ENCODE measurements at regions not wholly inside any gene's neighbourhood (a gene's known extent, or its start where the extent isn't known, plus 50 kb on each side); places are given as distances from the start of the nearest gene placed in this dataset.

GRCh38 chr2:217371781-217372213 is 511.9 kb upstream of the TNP1 start:
- no peaks in the 10 kb centered on the region for H3K4me1 ChIP-seq (ENCODE audit: control insufficient read depth, insufficient read depth, low read length)
- whole genome bisulfite sequencing (ENCODE audit: insufficient coverage, insufficient read length): no CpG with 5 or more reads among the region's 9 CpGs
- H3K4me3 ChIP-seq (ENCODE audit: low read length): no peak overlapping the region
- H3K36me3 ChIP-seq (ENCODE audit: control insufficient read depth, insufficient read depth, low read length): no peaks in the 10 kb centered on the region
- H3K27me3 ChIP-seq (ENCODE audit: control insufficient read depth, insufficient read depth, low read length): no peaks in the 10 kb centered on the region
- no peak overlapping the region for H3K27ac ChIP-seq (ENCODE audit: low read length)
- DNase-seq (ENCODE audit: low read depth, low spot score): no peak
- no peaks in the 10 kb centered on the region for H3K9me3 ChIP-seq (ENCODE audit: control insufficient read depth, insufficient read depth, low read length)

- no peaks in the 10 kb centered on the region for H3K4me1 ChIP-seq (ENCODE audit: control insufficient read depth, insufficient read depth, low read length)
- H3K27ac ChIP-seq (ENCODE audit: low read length): no peak overlapping the region
- H3K4me3 ChIP-seq (ENCODE audit: low read length): no peak overlapping the region
- no peaks in the 10 kb centered on the region for H3K9me3 ChIP-seq (ENCODE audit: control insufficient read depth, insufficient read depth, low read length)
- H3K27me3 ChIP-seq (ENCODE audit: control insufficient read depth, insufficient read depth, low read length): no peaks in the 10 kb centered on the region
- H3K36me3 ChIP-seq (ENCODE audit: control insufficient read depth, insufficient read depth, low read length): no peaks in the 10 kb centered on the region
- no peak for DNase-seq (ENCODE audit: low read depth, low spot score)
- WGBS (ENCODE audit: insufficient coverage, insufficient read length): no CpG with 5 or more reads among the region's 5 CpGs
Observed at GRCh38 chr2:217370391-217370790, 510.5 kb upstream of the TNP1 start.

GRCh38 chr2:217367464-217367863 is 507.6 kb upstream of the TNP1 start:
- Histone ChIP-seq H3K36me3 (ENCODE audit: control insufficient read depth, insufficient read depth, low read length) (no peaks in the 10 kb centered on the region), H3K27ac (ENCODE audit: low read length) (no peak overlapping the region), H3K27me3 (ENCODE audit: control insufficient read depth, insufficient read depth, low read length) (no peaks in the 10 kb centered on the region), H3K9me3 (ENCODE audit: control insufficient read depth, insufficient read depth, low read length) (no peaks in the 10 kb centered on the region), H3K4me3 (ENCODE audit: low read length) (no peak overlapping the region), H3K4me1 (ENCODE audit: control insufficient read depth, insufficient read depth, low read length) (no peaks in the 10 kb centered on the region)
- no peak for DNase-seq (ENCODE audit: low read depth, low spot score)
- no CpG with 5 or more reads among the region's 4 CpGs for WGBS (ENCODE audit: insufficient coverage, insufficient read length)

- Histone ChIP-seq H3K4me1 (ENCODE audit: control insufficient read depth, insufficient read depth, low read length) (no peaks in the 10 kb centered on the region), H3K9me3 (ENCODE audit: control insufficient read depth, insufficient read depth, low read length) (no peaks in the 10 kb centered on the region), H3K27me3 (ENCODE audit: control insufficient read depth, insufficient read depth, low read length) (no peaks in the 10 kb centered on the region), H3K36me3 (ENCODE audit: control insufficient read depth, insufficient read depth, low read length) (no peaks in the 10 kb centered on the region), H3K4me3 (ENCODE audit: low read length) (no peak overlapping the region), H3K27ac (ENCODE audit: low read length) (no peak overlapping the region)
- no peak for DNase-seq (ENCODE audit: low read depth, low spot score)
- no CpG with 5 or more reads among the region's 4 CpGs for WGBS (ENCODE audit: insufficient coverage, insufficient read length)
Observed at GRCh38 chr2:217366966-217367365, 507.1 kb upstream of the TNP1 start.

GRCh38 chr2:217366266-217366895 is 506.5 kb upstream of the TNP1 start:
- H3K36me3 ChIP-seq (ENCODE audit: control insufficient read depth, insufficient read depth, low read length): no peaks in the 10 kb centered on the region
- H3K9me3 ChIP-seq (ENCODE audit: control insufficient read depth, insufficient read depth, low read length): no peaks in the 10 kb centered on the region
- no peaks in the 10 kb centered on the region for H3K27me3 ChIP-seq (ENCODE audit: control insufficient read depth, insufficient read depth, low read length)
- no CpG with 5 or more reads among the region's 4 CpGs for WGBS (ENCODE audit: insufficient coverage, insufficient read length)
- H3K27ac ChIP-seq (ENCODE audit: low read length): no peak overlapping the region
- no peak for DNase-seq (ENCODE audit: low read depth, low spot score)
- no peaks in the 10 kb centered on the region for H3K4me1 ChIP-seq (ENCODE audit: control insufficient read depth, insufficient read depth, low read length)
- H3K4me3 ChIP-seq (ENCODE audit: low read length): no peak overlapping the region

- H3K27me3 ChIP-seq (ENCODE audit: control insufficient read depth, insufficient read depth, low read length): no peaks in the 10 kb centered on the region
- no CpG with 5 or more reads among the region's 3 CpGs for WGBS (ENCODE audit: insufficient coverage, insufficient read length)
- H3K36me3 ChIP-seq (ENCODE audit: control insufficient read depth, insufficient read depth, low read length): no peaks in the 10 kb centered on the region
- no peaks in the 10 kb centered on the region for H3K4me1 ChIP-seq (ENCODE audit: control insufficient read depth, insufficient read depth, low read length)
- H3K9me3 ChIP-seq (ENCODE audit: control insufficient read depth, insufficient read depth, low read length): no peaks in the 10 kb centered on the region
- DNase-seq (ENCODE audit: low read depth, low spot score): no peak
- H3K27ac ChIP-seq (ENCODE audit: low read length): no peak overlapping the region
- H3K4me3 ChIP-seq (ENCODE audit: low read length): no peak overlapping the region
Observed at GRCh38 chr2:217365656-217366055, 505.8 kb upstream of the TNP1 start.

GRCh38 chr2:217364224-217364623 is 504.4 kb upstream of the TNP1 start:
- Histone ChIP-seq H3K27ac (ENCODE audit: low read length) (no peak overlapping the region), H3K36me3 (ENCODE audit: control insufficient read depth, insufficient read depth, low read length) (no peaks in the 10 kb centered on the region), H3K27me3 (ENCODE audit: control insufficient read depth, insufficient read depth, low read length) (no peaks in the 10 kb centered on the region), H3K4me3 (ENCODE audit: low read length) (no peak overlapping the region), H3K4me1 (ENCODE audit: control insufficient read depth, insufficient read depth, low read length) (no peaks in the 10 kb centered on the region), H3K9me3 (ENCODE audit: control insufficient read depth, insufficient read depth, low read length) (no peaks in the 10 kb centered on the region)
- no peak for DNase-seq (ENCODE audit: low read depth, low spot score)

- Histone ChIP-seq H3K4me3 (ENCODE audit: low read length) (no peak overlapping the region), H3K4me1 (ENCODE audit: control insufficient read depth, insufficient read depth, low read length) (no peaks in the 10 kb centered on the region), H3K27me3 (ENCODE audit: control insufficient read depth, insufficient read depth, low read length) (no peaks in the 10 kb centered on the region), H3K36me3 (ENCODE audit: control insufficient read depth, insufficient read depth, low read length) (no peaks in the 10 kb centered on the region), H3K27ac (ENCODE audit: low read length) (no peak overlapping the region), H3K9me3 (ENCODE audit: control insufficient read depth, insufficient read depth, low read length) (no peaks in the 10 kb centered on the region)
- DNase-seq (ENCODE audit: low read depth, low spot score): no peak
- whole genome bisulfite sequencing (ENCODE audit: insufficient coverage, insufficient read length): no CpG with 5 or more reads among the region's 3 CpGs
Observed at GRCh38 chr2:217363470-217363869, 503.6 kb upstream of the TNP1 start.

- Histone ChIP-seq H3K27ac (ENCODE audit: low read length) (no peak overlapping the region), H3K27me3 (ENCODE audit: control insufficient read depth, insufficient read depth, low read length) (no peaks in the 10 kb centered on the region), H3K36me3 (ENCODE audit: control insufficient read depth, insufficient read depth, low read length) (no peaks in the 10 kb centered on the region), H3K4me1 (ENCODE audit: control insufficient read depth, insufficient read depth, low read length) (no peaks in the 10 kb centered on the region), H3K9me3 (ENCODE audit: control insufficient read depth, insufficient read depth, low read length) (no peaks in the 10 kb centered on the region), H3K4me3 (ENCODE audit: low read length) (no peak overlapping the region)
- WGBS (ENCODE audit: insufficient coverage, insufficient read length): no CpG with 5 or more reads among the region's 5 CpGs
- DNase-seq (ENCODE audit: low read depth, low spot score): no peak
Observed at GRCh38 chr2:217362710-217363109, 502.8 kb upstream of the TNP1 start.

- no peaks in the 10 kb centered on the region for H3K4me1 ChIP-seq (ENCODE audit: control insufficient read depth, insufficient read depth, low read length)
- no peak overlapping the region for H3K27ac ChIP-seq (ENCODE audit: low read length)
Observed at GRCh38 chr2:217362286-217362685, 502.4 kb upstream of the TNP1 start.

GRCh38 chr2:217361483-217361880 is 501.6 kb upstream of the TNP1 start:
- no peak overlapping the region for H3K4me3 ChIP-seq (ENCODE audit: low read length)
- no peaks in the 10 kb centered on the region for H3K9me3 ChIP-seq (ENCODE audit: control insufficient read depth, insufficient read depth, low read length)
- no peaks in the 10 kb centered on the region for H3K27me3 ChIP-seq (ENCODE audit: control insufficient read depth, insufficient read depth, low read length)
- no peak for DNase-seq (ENCODE audit: low read depth, low spot score)
- 0 out of 2 replicates have a peak, but pooled peaks cover 1% of the 10 kb centered on the region for H3K4me1 ChIP-seq (ENCODE audit: control insufficient read depth, insufficient read depth, low read length)
- no peaks in the 10 kb centered on the region for H3K36me3 ChIP-seq (ENCODE audit: control insufficient read depth, insufficient read depth, low read length)
- whole genome bisulfite sequencing (ENCODE audit: insufficient coverage, insufficient read length): 100% methylated on average over 1 of the region's 2 CpGs
- H3K27ac ChIP-seq (ENCODE audit: low read length): no peak overlapping the region

More at GRCh38 chr2:217362286-217362685, 502.4 kb upstream of the TNP1 start:
- DNase-seq (ENCODE audit: low read depth, low spot score): no peak
- Histone ChIP-seq H3K9me3 (ENCODE audit: control insufficient read depth, insufficient read depth, low read length) (no peaks in the 10 kb centered on the region), H3K27me3 (ENCODE audit: control insufficient read depth, insufficient read depth, low read length) (no peaks in the 10 kb centered on the region), H3K4me3 (ENCODE audit: low read length) (no peak overlapping the region), H3K36me3 (ENCODE audit: control insufficient read depth, insufficient read depth, low read length) (no peaks in the 10 kb centered on the region)
- no CpG with 5 or more reads among the region's 1 CpG for WGBS (ENCODE audit: insufficient coverage, insufficient read length)
